ENCODE measurements at regions not wholly inside any gene's neighbourhood (a gene's known extent, or its start where the extent isn't known, plus 50 kb on each side); places are given as distances from the start of the nearest gene placed in this dataset.

DNA sequence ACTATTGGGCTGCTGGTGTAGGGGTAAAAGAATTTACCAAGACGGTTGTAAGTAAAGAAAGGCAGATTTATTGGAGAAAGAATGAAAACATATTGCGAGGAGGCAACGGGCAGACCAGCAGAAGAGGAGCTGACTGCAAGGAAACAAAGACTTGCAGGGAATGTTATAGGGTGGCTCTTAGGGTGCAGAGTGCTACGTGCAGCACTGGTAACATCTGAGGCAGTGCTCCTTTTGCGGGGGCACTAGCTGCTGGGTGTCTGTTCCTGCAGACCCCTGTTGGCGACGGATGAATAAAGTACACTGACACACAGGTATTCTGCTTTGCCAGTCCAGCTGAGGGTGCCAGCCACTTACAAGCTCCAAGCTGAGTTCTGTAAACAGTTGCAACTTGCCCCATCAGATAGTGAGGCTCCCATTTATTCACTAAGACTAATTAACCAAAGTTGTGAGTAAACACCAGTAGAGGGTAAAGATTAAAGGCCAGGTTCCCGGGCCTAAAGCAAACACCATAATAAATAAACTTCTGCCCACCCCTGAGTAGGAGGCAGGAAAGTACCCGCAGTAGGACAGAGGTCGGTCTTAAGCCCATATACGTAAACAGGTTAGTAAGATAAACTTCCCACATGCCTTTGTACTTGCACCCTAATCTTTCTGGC, 140.2 kb upstream of the KCNK1 start:
- no peak overlapping the region for H3K27ac ChIP-seq (ENCODE audit: low read depth, low read length)
- H3K4me3 ChIP-seq (ENCODE audit: low read depth, low read length): no peak overlapping the region
- POLR2A ChIA-PET: no interaction called here
- H3K27me3 ChIP-seq (ENCODE audit: control insufficient read depth, insufficient read depth, low read length): no peaks in the 10 kb centered on the region
- TF ChIP-seq, protein P1, sequence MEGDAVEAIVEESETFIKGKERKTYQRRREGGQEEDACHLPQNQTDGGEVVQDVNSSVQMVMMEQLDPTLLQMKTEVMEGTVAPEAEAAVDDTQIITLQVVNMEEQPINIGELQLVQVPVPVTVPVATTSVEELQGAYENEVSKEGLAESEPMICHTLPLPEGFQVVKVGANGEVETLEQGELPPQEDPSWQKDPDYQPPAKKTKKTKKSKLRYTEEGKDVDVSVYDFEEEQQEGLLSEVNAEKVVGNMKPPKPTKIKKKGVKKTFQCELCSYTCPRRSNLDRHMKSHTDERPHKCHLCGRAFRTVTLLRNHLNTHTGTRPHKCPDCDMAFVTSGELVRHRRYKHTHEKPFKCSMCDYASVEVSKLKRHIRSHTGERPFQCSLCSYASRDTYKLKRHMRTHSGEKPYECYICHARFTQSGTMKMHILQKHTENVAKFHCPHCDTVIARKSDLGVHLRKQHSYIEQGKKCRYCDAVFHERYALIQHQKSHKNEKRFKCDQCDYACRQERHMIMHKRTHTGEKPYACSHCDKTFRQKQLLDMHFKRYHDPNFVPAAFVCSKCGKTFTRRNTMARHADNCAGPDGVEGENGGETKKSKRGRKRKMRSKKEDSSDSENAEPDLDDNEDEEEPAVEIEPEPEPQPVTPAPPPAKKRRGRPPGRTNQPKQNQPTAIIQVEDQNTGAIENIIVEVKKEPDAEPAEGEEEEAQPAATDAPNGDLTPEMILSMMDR (IDR thresholded peaks at IDR 0.05; ENCODE audit: low read depth, low read length): no peak
- DNase-seq (ENCODE audit: low read depth, low spot score): no peak
- CTCF ChIA-PET: no interaction called here
- peaks cover 3% of the 10 kb centered on the region; the same call in 1 of the 2 replicates for H3K9me3 ChIP-seq (ENCODE audit: control insufficient read depth, insufficient read depth, low read length)

DNA sequence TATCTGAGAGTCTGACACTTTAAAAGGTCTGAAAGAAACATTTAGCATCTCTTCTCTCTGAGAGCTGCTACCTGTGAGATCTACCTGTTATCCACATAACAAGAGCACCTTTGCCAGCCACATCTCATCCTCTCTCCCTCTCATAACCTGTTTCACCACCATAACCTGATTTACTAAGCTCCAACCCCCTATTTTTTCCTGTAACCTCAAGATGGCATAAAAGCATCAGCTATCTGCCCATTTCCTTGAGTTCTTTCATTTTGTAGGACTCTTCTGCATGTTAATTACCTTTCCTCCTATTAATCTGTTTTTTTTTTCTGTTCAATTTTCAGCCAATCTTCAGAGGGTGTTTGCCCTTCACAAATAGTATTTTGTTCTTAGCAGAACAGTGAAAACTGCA, 136.5 kb upstream of the KCNK1 start:
- DNase-seq (ENCODE audit: low read depth, low spot score): no peak
- H3K9me3 ChIP-seq (ENCODE audit: control insufficient read depth, insufficient read depth, low read length): peaks cover 6% of the 10 kb centered on the region; the same call in 1 of the 2 replicates
- CTCF ChIA-PET: interaction anchor here (0.6 kb wide), 1 partner anchor 35 kb away, joined by 5 read pairs; no protein-coding TSS in a partner anchor
- no peak overlapping the region for H3K4me3 ChIP-seq (ENCODE audit: low read depth, low read length)
- no peaks in the 10 kb centered on the region for H3K27me3 ChIP-seq (ENCODE audit: control insufficient read depth, insufficient read depth, low read length)
- TF ChIP-seq, protein P1 (IDR thresholded peaks at IDR 0.05; ENCODE audit: low read depth, low read length): no peak
- POLR2A ChIA-PET: no interaction called here
- no peak overlapping the region for H3K27ac ChIP-seq (ENCODE audit: low read depth, low read length)

DNA sequence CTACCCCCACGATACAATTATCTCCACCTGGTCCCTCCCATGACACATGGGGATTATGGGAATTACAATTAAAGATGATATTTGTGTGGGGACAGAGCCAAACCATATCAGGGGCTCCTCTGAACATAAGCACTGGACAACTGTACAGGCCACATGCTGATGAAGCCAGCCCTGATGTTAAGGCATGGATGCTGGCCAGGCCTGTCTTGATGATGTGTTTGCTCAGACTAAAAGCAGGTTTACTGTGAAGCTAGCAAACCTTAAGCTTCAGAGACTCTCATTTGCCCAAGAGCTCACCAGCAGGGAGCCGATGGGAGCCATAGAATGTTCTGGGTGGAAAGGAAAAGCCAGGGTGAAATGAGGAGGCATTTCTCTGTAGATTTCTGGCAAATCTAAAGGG, 135.3 kb upstream of the KCNK1 start:
- DNase-seq (ENCODE audit: low read depth, low spot score): no peak
- H3K4me3 ChIP-seq (ENCODE audit: low read depth, low read length): no peak overlapping the region
- peaks cover 6% of the 10 kb centered on the region; the same call in 1 of the 2 replicates for H3K9me3 ChIP-seq (ENCODE audit: control insufficient read depth, insufficient read depth, low read length)
- POLR2A ChIA-PET: no interaction called here
- TF ChIP-seq, protein P1 (IDR thresholded peaks at IDR 0.05; ENCODE audit: low read depth, low read length): no peak
- no peak overlapping the region for H3K27ac ChIP-seq (ENCODE audit: low read depth, low read length)
- CTCF ChIA-PET: no interaction called here
- H3K27me3 ChIP-seq (ENCODE audit: control insufficient read depth, insufficient read depth, low read length): no peaks in the 10 kb centered on the region

DNA sequence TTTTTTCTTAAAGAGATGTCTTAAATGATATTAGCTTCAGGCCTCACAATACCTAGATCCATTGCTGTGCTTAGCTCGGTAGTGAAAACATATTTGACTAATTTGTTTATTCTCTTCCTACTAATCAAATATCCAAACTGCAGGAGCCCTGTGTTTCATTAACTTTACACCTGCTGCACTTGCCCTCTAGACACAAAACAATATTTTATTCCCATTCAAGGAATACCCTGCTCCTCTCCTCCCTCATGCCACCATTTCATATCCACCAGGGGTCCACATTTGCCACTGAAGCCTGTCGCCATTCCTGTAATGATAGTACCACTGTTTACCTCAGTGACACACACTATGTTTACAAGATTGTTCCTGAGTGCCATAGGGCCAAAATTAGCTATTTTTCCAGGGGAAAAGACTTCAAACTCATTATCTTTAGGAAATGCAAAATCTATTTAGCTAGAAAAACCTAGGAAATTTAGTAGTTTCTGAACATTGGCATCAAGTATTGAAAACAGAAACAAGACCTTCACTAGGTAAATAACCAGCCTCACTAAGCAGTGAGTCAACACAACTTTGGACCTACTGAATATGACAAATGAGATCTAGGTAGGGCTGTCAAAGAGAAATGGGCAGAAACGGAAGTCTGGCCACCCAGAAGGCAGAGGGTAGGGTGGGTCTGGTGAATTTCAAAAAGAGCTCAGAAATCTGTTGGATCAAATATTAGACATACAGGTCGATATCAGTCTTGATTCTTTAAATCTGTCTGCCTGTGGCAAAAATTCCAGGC, 134.6 kb upstream of the KCNK1 start:
- POLR2A ChIA-PET: no interaction called here
- TF ChIP-seq, protein P1 (IDR thresholded peaks at IDR 0.05; ENCODE audit: low read depth, low read length): no peak
- H3K9me3 ChIP-seq (ENCODE audit: control insufficient read depth, insufficient read depth, low read length): peaks cover 6% of the 10 kb centered on the region; the same call in 1 of the 2 replicates
- DNase-seq (ENCODE audit: low read depth, low spot score): no peak
- no peaks in the 10 kb centered on the region for H3K27me3 ChIP-seq (ENCODE audit: control insufficient read depth, insufficient read depth, low read length)
- H3K27ac ChIP-seq (ENCODE audit: low read depth, low read length): no peak overlapping the region
- H3K4me3 ChIP-seq (ENCODE audit: low read depth, low read length): no peak overlapping the region
- CTCF ChIA-PET: no interaction called here

DNA sequence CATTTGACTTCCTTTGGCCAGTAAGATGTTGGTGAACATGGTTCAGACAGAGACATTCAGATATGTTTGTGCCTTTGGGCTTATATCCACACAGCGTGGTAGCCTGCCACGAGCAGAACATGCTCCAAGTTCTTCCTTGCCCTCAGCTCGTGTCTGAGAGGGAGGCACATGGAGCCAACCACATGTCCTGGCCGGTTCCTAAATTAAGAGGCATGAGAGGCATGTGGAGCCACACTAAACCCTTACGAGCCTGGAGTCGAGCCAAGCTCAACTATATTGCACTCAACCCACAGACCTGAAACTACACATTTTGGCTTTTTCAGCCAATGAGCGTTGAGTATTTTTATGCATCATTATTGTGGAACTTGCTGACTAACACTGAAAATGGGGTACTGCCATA, 133.7 kb upstream of the KCNK1 start:
- ChIA-PET POLR2A (interaction anchor here (0.6 kb wide), 1 partner anchor 269 kb away, joined by 4 read pairs; no protein-coding TSS in a partner anchor), CTCF (no interaction called here)
- Histone ChIP-seq H3K9me3 (ENCODE audit: control insufficient read depth, insufficient read depth, low read length) (peaks cover 6% of the 10 kb centered on the region; the same call in 1 of the 2 replicates), H3K27me3 (ENCODE audit: control insufficient read depth, insufficient read depth, low read length) (no peaks in the 10 kb centered on the region), H3K27ac (ENCODE audit: low read depth, low read length) (no peak overlapping the region), H3K4me3 (ENCODE audit: low read depth, low read length) (no peak overlapping the region)
- TF ChIP-seq, protein P1 (IDR thresholded peaks at IDR 0.05; ENCODE audit: low read depth, low read length): no peak
- DNase-seq (ENCODE audit: low read depth, low spot score): no peak

All from AG04450 (cell line).